Right atrium auricular region (tissue), 2 donors: ENCODE measurements at regions not wholly inside any gene's neighbourhood (a gene's known extent, or its start where the extent isn't known, plus 50 kb on each side); places are given as distances from the start of the nearest gene placed in this dataset.

ENCODE experiments used
- DNase-seq: peaks from one replicate; pipeline ENCODE4 v3.0.0-alpha.2; 2019; ENCODE audit warnings: low spot score
- H3K27ac ChIP-seq, 2 donors: fragments of 200-600 bp; sonication (generic); 1 replicate in 1 of 2; 2 replicates in 1 of 2; pipeline ENCODE4 v1.5.1; 2016 to 2019
- H3K27me3 ChIP-seq, 2 donors: fragments of 200-600 bp; sonication (generic); one replicate each; pipeline versions ENCODE4 v1.5.1 to v1.6.0; 2017 to 2019
- H3K36me3 ChIP-seq: fragments of 200-600 bp; sonication (generic); one replicate; pipeline ENCODE4 v1.5.1; 2016
- H3K4me1 ChIP-seq, 2 donors: fragments of 200-600 bp; sonication (generic); one replicate each; pipeline versions ENCODE4 v1.5.1 to v1.6.0; 2017 to 2019
- H3K4me3 ChIP-seq, 2 donors: fragments of 200-600 bp; sonication (generic); 1 replicate in 1 of 2; 2 replicates in 1 of 2; pipeline ENCODE4 v1.5.1; 2017 to 2019; ENCODE audit warnings: mild to moderate bottlenecking in 1 of 2, moderate library complexity in 1 of 2
- H3K9me3 ChIP-seq, 2 donors: fragments of 200-600 bp; sonication (generic); one replicate each; pipeline ENCODE4 v1.5.1; 2019
- TF ChIP-seq, protein P1 (sequence below), 2 donors: fragments of 200-600 bp; sonication (generic); IDR thresholded peaks; one replicate each; pipeline ENCODE4 v1.5.1; 2019; ENCODE audit warnings: antibody characterized with exemption in 2 of 2

GRCh38 chr16:86037999-86038925, 139.3 kb downstream of the IRF8 start:
- Histone ChIP-seq H3K27me3 (no peaks in the 10 kb centered on the region), H3K36me3 (no peaks in the 10 kb centered on the region), H3K27ac (no peak overlapping the region), H3K9me3 (no peaks in the 10 kb centered on the region), H3K4me3 (no peak overlapping the region), H3K4me1 (no peaks in the 10 kb centered on the region)
- TF ChIP-seq, protein P1, sequence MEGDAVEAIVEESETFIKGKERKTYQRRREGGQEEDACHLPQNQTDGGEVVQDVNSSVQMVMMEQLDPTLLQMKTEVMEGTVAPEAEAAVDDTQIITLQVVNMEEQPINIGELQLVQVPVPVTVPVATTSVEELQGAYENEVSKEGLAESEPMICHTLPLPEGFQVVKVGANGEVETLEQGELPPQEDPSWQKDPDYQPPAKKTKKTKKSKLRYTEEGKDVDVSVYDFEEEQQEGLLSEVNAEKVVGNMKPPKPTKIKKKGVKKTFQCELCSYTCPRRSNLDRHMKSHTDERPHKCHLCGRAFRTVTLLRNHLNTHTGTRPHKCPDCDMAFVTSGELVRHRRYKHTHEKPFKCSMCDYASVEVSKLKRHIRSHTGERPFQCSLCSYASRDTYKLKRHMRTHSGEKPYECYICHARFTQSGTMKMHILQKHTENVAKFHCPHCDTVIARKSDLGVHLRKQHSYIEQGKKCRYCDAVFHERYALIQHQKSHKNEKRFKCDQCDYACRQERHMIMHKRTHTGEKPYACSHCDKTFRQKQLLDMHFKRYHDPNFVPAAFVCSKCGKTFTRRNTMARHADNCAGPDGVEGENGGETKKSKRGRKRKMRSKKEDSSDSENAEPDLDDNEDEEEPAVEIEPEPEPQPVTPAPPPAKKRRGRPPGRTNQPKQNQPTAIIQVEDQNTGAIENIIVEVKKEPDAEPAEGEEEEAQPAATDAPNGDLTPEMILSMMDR (IDR thresholded peaks at IDR 0.05) = no peak
- DNase-seq = no peak

GRCh38 chr16:86038926-86039310, 140.0 kb downstream of the IRF8 start:
- H3K36me3 ChIP-seq = no peaks in the 10 kb centered on the region
- H3K4me3 ChIP-seq = no peak overlapping the region
- TF ChIP-seq, protein P1 (IDR thresholded peaks at IDR 0.05) = no peak
- H3K4me1 ChIP-seq = no peaks in the 10 kb centered on the region
- H3K9me3 ChIP-seq = no peaks in the 10 kb centered on the region
- H3K27me3 ChIP-seq = no peaks in the 10 kb centered on the region
- no peak for DNase-seq
- no peak overlapping the region for H3K27ac ChIP-seq

DNA sequence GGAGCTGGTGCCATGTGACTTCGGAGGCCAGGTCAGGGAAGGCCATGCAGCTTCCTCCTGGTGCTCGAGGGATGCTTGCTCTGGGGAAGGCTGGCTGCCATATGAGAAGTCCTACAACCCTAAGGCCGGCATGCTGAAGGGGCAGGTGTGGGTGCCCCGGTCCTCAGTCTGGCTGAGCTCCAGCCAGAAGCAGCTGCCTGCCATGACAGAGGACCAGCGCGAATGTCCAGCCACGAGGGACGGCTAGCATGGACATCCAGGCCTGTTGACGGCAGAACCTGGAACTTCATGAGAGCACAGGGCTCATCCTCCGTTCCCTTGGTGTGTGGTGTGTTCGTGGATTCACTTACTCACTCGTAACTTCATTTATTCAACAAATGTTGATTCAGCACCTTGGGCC, 140.6 kb downstream of the IRF8 start:
- Histone ChIP-seq H3K4me3 (no peak overlapping the region), H3K27me3 (no peaks in the 10 kb centered on the region), H3K27ac (no peak overlapping the region), H3K36me3 (no peaks in the 10 kb centered on the region), H3K4me1 (no peaks in the 10 kb centered on the region), H3K9me3 (no peaks in the 10 kb centered on the region)
- DNase-seq = no peak
- TF ChIP-seq, protein P1 (IDR thresholded peaks at IDR 0.05) = no peak

DNA sequence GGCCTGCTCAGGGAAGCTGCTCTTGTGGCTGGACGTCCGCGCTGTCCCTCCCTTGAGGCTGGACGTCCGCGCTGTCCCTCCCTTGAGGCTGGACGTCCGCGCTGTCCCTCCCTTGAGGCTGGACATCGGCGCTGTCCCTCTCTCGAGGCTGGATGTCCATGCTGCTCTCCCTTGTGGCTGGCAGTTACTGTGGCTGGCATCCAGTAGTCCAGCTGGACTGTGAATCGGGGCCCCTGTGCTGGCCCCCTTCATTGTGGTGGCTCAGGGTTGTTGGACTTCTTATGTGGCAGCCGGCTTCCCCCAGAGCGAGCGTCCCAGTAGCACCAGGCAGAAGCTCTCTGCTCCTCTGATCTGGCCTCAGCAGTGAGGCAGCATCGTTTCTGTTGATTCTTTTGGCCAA, 141.5 kb downstream of the IRF8 start:
- Histone ChIP-seq H3K27ac (no peak overlapping the region), H3K36me3 (no peaks in the 10 kb centered on the region), H3K27me3 (no peaks in the 10 kb centered on the region), H3K4me3 (no peak overlapping the region), H3K9me3 (no peaks in the 10 kb centered on the region), H3K4me1 (no peaks in the 10 kb centered on the region)
- TF ChIP-seq, protein P1 (IDR thresholded peaks at IDR 0.05) = no peak
- DNase-seq = no peak

GRCh38 chr16:86041215-86041614, 142.3 kb downstream of the IRF8 start:
- no peaks in the 10 kb centered on the region for H3K36me3 ChIP-seq
- no peak overlapping the region for H3K27ac ChIP-seq
- TF ChIP-seq, protein P1 (IDR thresholded peaks at IDR 0.05) = no peak
- H3K4me1 ChIP-seq = no peaks in the 10 kb centered on the region
- H3K4me3 ChIP-seq = no peak overlapping the region
- no peaks in the 10 kb centered on the region for H3K27me3 ChIP-seq
- no peak for DNase-seq
- H3K9me3 ChIP-seq = no peaks in the 10 kb centered on the region
